GM23338 (cell line): ENCODE measurements at regions not wholly inside any gene's neighbourhood (a gene's known extent, or its start where the extent isn't known, plus 50 kb on each side); places are given as distances from the start of the nearest gene placed in this dataset.

Source experiments
- ATAC-seq: fragments of 200-7000 bp; cut with Tn5 transposase; 3 replicates; pipeline ENCODE4 v1.9.1; 2020
- DNase-seq: peaks from one replicate; pipeline ENCODE4 v3.0.0-alpha.2; 2015; ENCODE audit warnings: low spot score
- H2AFZ ChIP-seq: fragments of 200-600 bp; sonication (generic); 2 replicates; pipeline ENCODE4 v1.8.0; 2016; ENCODE audit warnings: antibody characterized with exemption, mild to moderate bottlenecking, moderate library complexity
- H3F3A ChIP-seq: fragments of 200-600 bp; sonication (generic); replicated peaks from 2 replicates; pipeline ENCODE4 v1.8.0; 2017; ENCODE audit warnings: antibody characterized with exemption, mixed run types, low read depth
- H3K27ac ChIP-seq: fragments of 200-600 bp; sonication (generic); 2 replicates; pipeline ENCODE4 v1.6.1; 2016; ENCODE audit warnings: low read depth
- H3K27me3 ChIP-seq: fragments of 200-600 bp; sonication (generic); 2 replicates; pipeline ENCODE4 v1.8.0; 2016; ENCODE audit warnings: mild to moderate bottlenecking, mixed run types, moderate library complexity; ENCODE audit not compliant: insufficient read depth
- H3K36me3 ChIP-seq: fragments of 200-600 bp; sonication (generic); 2 replicates; pipeline ENCODE4 v1.8.0; 2016; ENCODE audit warnings: mild to moderate bottlenecking; ENCODE audit not compliant: insufficient read depth
- H3K4me1 ChIP-seq: fragments of 200-600 bp; sonication (generic); 2 replicates; pipeline ENCODE4 v1.8.0; 2016; ENCODE audit warnings: mild to moderate bottlenecking, moderate library complexity; ENCODE audit not compliant: insufficient read depth
- H3K4me2 ChIP-seq: fragments of 200-600 bp; sonication (generic); 2 replicates; pipeline ENCODE4 v1.7.1; 2017; ENCODE audit warnings: mixed run types
- H3K4me3 ChIP-seq: fragments of 200-600 bp; sonication (generic); 2 replicates; pipeline ENCODE4 v1.6.1; 2016; ENCODE audit warnings: mixed run types
- H3K79me2 ChIP-seq: fragments of 200-600 bp; sonication (generic); replicated peaks from 2 replicates; pipeline ENCODE4 v1.8.0; 2017; ENCODE audit warnings: mild to moderate bottlenecking; ENCODE audit not compliant: insufficient read depth
- H3K9me2 ChIP-seq: fragments of 200-600 bp; sonication (generic); 2 replicates; pipeline ENCODE4 v1.8.0; 2017; ENCODE audit not compliant: insufficient read depth
- H4K20me1 ChIP-seq: fragments of 200-600 bp; sonication (generic); replicated peaks from 2 replicates; pipeline ENCODE4 v1.8.0; 2017; ENCODE audit warnings: mild to moderate bottlenecking; ENCODE audit not compliant: insufficient read depth
- H3K27ac Mint-ChIP-seq: 2 replicates; pipeline ENCODE4 v1.8.0; 2020; ENCODE audit warnings: inconsistent platforms, mild to moderate bottlenecking, moderate library complexity, mixed read lengths
- H3K27me3 Mint-ChIP-seq: 3 replicates; pipeline ENCODE4 v1.8.0; 2022; ENCODE audit warnings: low read depth, mild to moderate bottlenecking, moderate library complexity, mixed read lengths, inconsistent platforms; ENCODE audit not compliant: insufficient read depth, poor library complexity
- H3K36me3 Mint-ChIP-seq: 3 replicates; pipeline ENCODE4 v1.8.0; 2021; ENCODE audit warnings: low read depth, mild to moderate bottlenecking, inconsistent platforms, moderate library complexity, mixed read lengths
- H3K4me1 Mint-ChIP-seq: 3 replicates; pipeline ENCODE4 v1.8.0; 2020; ENCODE audit warnings: mild to moderate bottlenecking, inconsistent platforms, mixed read lengths
- H3K4me3 Mint-ChIP-seq: 3 replicates; pipeline ENCODE4 v1.8.0; 2021; ENCODE audit warnings: moderate library complexity, mild to moderate bottlenecking, inconsistent platforms, mixed read lengths
- H3K9me3 Mint-ChIP-seq: 3 replicates; pipeline ENCODE4 v1.8.0; 2020; ENCODE audit warnings: moderate library complexity, mild to moderate bottlenecking, inconsistent platforms, mixed read lengths
- CTCF ChIP-seq, 2 experiments: fragments of 200-600 bp in 1 of 2; sonication (generic) in 1 of 2; conservative IDR thresholded peaks; 2 replicates each; pipeline versions ENCODE4 v1.5.1 to v1.6.1; 2016 to 2017; ENCODE audit warnings: antibody characterized with exemption in 2 of 2, low read depth in 2 of 2, mild to moderate bottlenecking in 2 of 2, moderate library complexity in 1 of 2
- JUNB ChIP-seq: IDR thresholded peaks from one replicate; pipeline ENCODE4 v1.6.1; 2016; ENCODE audit warnings: antibody characterized with exemption; ENCODE audit not compliant: unreplicated experiment
- NANOG ChIP-seq: IDR thresholded peaks from 2 replicates; pipeline ENCODE4 v1.6.1; 2016; ENCODE audit warnings: antibody characterized with exemption, borderline replicate concordance
- POLR2AphosphoS5 ChIP-seq: IDR thresholded peaks from 2 replicates; pipeline ENCODE4 v1.6.1; 2016; ENCODE audit warnings: antibody characterized with exemption, low read depth
- REST ChIP-seq: IDR thresholded peaks from one replicate; pipeline ENCODE4 v1.6.1; 2018; ENCODE audit warnings: antibody characterized with exemption; ENCODE audit not compliant: unreplicated experiment
- ZNF331 ChIP-seq: fragments of 250-450 bp; sonication (Bioruptor Pico); IDR thresholded peaks from 2 replicates; pipeline ENCODE4 v1.5.0; 2020; ENCODE audit warnings: low read depth, mild to moderate bottlenecking, moderate library complexity

GRCh38 chr3:153573481-153573880 is 411.5 kb downstream of the RAP2B start:
- Mint-ChIP-seq H3K36me3 (peaks cover 4% of the 10 kb centered on the region; the same call in 1 of the 3 replicates), H3K27ac (no peak overlapping the region), H3K4me1 (no peaks in the 10 kb centered on the region; the same call in 2 of the 3 replicates), H3K9me3 (0 out of 3 replicates have a peak, but pooled peaks cover 8% of the 10 kb centered on the region), H3K27me3 (no peaks in the 10 kb centered on the region), H3K4me3 (no peak overlapping the region)
- ATAC-seq (no peak), DNase-seq (no peak)
- H3K27me3 ChIP-seq, result no peaks in the 10 kb centered on the region
- H4K20me1 ChIP-seq, result no peaks in the 10 kb centered on the region
- H2AFZ ChIP-seq, result no peak overlapping the region
- H3K4me1 ChIP-seq, result no peaks in the 10 kb centered on the region
- H3K4me2 ChIP-seq, result no peak overlapping the region
- TF ChIP-seq REST (no peak), ZNF331 (CRISPR knock-in tag) (no peak), JUNB (no peak)
- no peaks in the 10 kb centered on the region for H3K9me2 ChIP-seq
- 0 out of 2 replicates have a peak, but pooled peaks cover 4% of the 10 kb centered on the region for H3K36me3 ChIP-seq
- no peaks in the 10 kb centered on the region for H3F3A ChIP-seq
- no peaks in the 10 kb centered on the region for H3K79me2 ChIP-seq
- no peak overlapping the region for H3K4me3 ChIP-seq
- H3K27ac ChIP-seq, result no peak overlapping the region

GRCh38 chr3:153574445-153574844 is 412.4 kb downstream of the RAP2B start:
- no peaks in the 10 kb centered on the region for H3K4me1 ChIP-seq
- H2AFZ ChIP-seq, result no peak overlapping the region
- Mint-ChIP-seq H3K27me3 (no peaks in the 10 kb centered on the region), H3K9me3 (0 out of 3 replicates have a peak, but pooled peaks cover 3% of the 10 kb centered on the region), H3K4me3 (no peak overlapping the region), H3K4me1 (no peaks in the 10 kb centered on the region; the same call in 2 of the 3 replicates), H3K27ac (no peak overlapping the region), H3K36me3 (no peaks in the 10 kb centered on the region)
- no peaks in the 10 kb centered on the region for H3K9me2 ChIP-seq
- no peaks in the 10 kb centered on the region for H3K27me3 ChIP-seq
- no peaks in the 10 kb centered on the region for H4K20me1 ChIP-seq
- no peak for DNase-seq
- no peak overlapping the region for H3K4me3 ChIP-seq
- TF ChIP-seq CTCF (conservative IDR thresholded peaks at IDR 0.05; ENCODE audit: low read depth in 2 of 2) (no peak), POLR2AphosphoS5 (no peak), ZNF331 (CRISPR knock-in tag) (no peak), NANOG (no peak)
- H3K79me2 ChIP-seq, result no peaks in the 10 kb centered on the region
- no peak for ATAC-seq
- H3K4me2 ChIP-seq, result no peak overlapping the region
- H3F3A ChIP-seq, result no peaks in the 10 kb centered on the region
- H3K27ac ChIP-seq, result no peak overlapping the region
- 0 out of 2 replicates have a peak, but pooled peaks cover 4% of the 10 kb centered on the region for H3K36me3 ChIP-seq
